Mesenchymal stem cell (in vitro differentiated cells and primary cell): ENCODE measurements at regions not wholly inside any gene's neighbourhood (a gene's known extent, or its start where the extent isn't known, plus 50 kb on each side); places are given as distances from the start of the nearest gene placed in this dataset.

ENCODE experiments used
- DNase-seq: peaks from one replicate; pipeline ENCODE4 v3.0.0-alpha.2; 2013
- H2AFZ ChIP-seq: one replicate; pipeline ENCODE4 v1.6.1; 2013; ENCODE audit warnings: low read depth, mild to moderate bottlenecking, control low read depth, inconsistent platforms, low read length, moderate library complexity
- H2AK5ac ChIP-seq: 2 replicates; pipeline ENCODE4 v1.6.1; 2013; ENCODE audit warnings: low read length, moderate library complexity, mild to moderate bottlenecking, inconsistent platforms; ENCODE audit not compliant: severe bottlenecking
- H2BK120ac ChIP-seq: one replicate; pipeline ENCODE4 v1.6.1; 2013; ENCODE audit warnings: low read depth, mild to moderate bottlenecking, inconsistent platforms, low read length, moderate library complexity
- H2BK12ac ChIP-seq, 2 experiments: one replicate each; pipeline ENCODE4 v1.6.1; 2013; ENCODE audit warnings: inconsistent platforms in 2 of 2, low read length in 2 of 2, mild to moderate bottlenecking in 2 of 2, moderate library complexity in 2 of 2, control low read depth in 1 of 2
- H2BK15ac ChIP-seq: one replicate; pipeline ENCODE4 v1.6.1; 2013; ENCODE audit warnings: mild to moderate bottlenecking, low read depth, inconsistent platforms; ENCODE audit not compliant: poor library complexity, severe bottlenecking
- H2BK5ac ChIP-seq: 2 replicates; pipeline ENCODE4 v1.6.1; 2013; ENCODE audit warnings: low read depth, mild to moderate bottlenecking, low read length, control low read depth, inconsistent platforms; ENCODE audit not compliant: poor library complexity, severe bottlenecking
- H3K14ac ChIP-seq, 2 experiments: one replicate each; pipeline ENCODE4 v1.6.1; 2013; ENCODE audit warnings: inconsistent platforms in 2 of 2, low read length in 2 of 2, control low read depth in 1 of 2, mild to moderate bottlenecking in 1 of 2, moderate library complexity in 1 of 2
- H3K18ac ChIP-seq, 2 experiments: one replicate each; pipeline ENCODE4 v1.6.1; 2013; ENCODE audit warnings: inconsistent platforms in 2 of 2, low read length in 2 of 2, control low read depth in 1 of 2, low read depth in 1 of 2, mild to moderate bottlenecking in 1 of 2
- H3K23ac ChIP-seq, 2 experiments: one replicate each; pipeline ENCODE4 v1.6.1; 2013; ENCODE audit warnings: inconsistent platforms in 2 of 2, low read length in 2 of 2, mild to moderate bottlenecking in 2 of 2, moderate library complexity in 2 of 2, control low read depth in 1 of 2
- H3K27ac ChIP-seq: 2 replicates; pipeline ENCODE4 v1.5.1; 2013; ENCODE audit warnings: mild to moderate bottlenecking, moderate library complexity, low read length, control low read depth, inconsistent platforms; ENCODE audit not compliant: poor library complexity, severe bottlenecking
- H3K27me3 ChIP-seq, 2 experiments: 2 replicates each; pipeline versions ENCODE4 v1.6.1 to v1.7.0; 2013; ENCODE audit warnings: low read length in 2 of 2, mild to moderate bottlenecking in 2 of 2, moderate library complexity in 2 of 2, control low read depth in 1 of 2, inconsistent platforms in 1 of 2; ENCODE audit not compliant: control insufficient read depth in 1 of 2, insufficient read depth in 1 of 2
- H3K36me3 ChIP-seq, 2 experiments: 2 replicates each; pipeline versions ENCODE4 v1.6.1 to v1.7.0; 2013; ENCODE audit warnings: low read length in 2 of 2, control low read depth in 1 of 2, inconsistent platforms in 1 of 2, low read depth in 1 of 2, mild to moderate bottlenecking in 1 of 2; ENCODE audit not compliant: insufficient read depth in 2 of 2, control insufficient read depth in 1 of 2
- H3K4ac ChIP-seq, 2 experiments: one replicate each; pipeline ENCODE4 v1.6.1; 2013; ENCODE audit warnings: inconsistent platforms in 2 of 2, low read length in 2 of 2, mild to moderate bottlenecking in 2 of 2, moderate library complexity in 2 of 2, control low read depth in 1 of 2, low read depth in 1 of 2
- H3K4me1 ChIP-seq: 2 replicates; pipeline ENCODE4 v1.6.1; 2013; ENCODE audit warnings: low read depth, low read length, control low read depth; ENCODE audit not compliant: control insufficient read depth, insufficient read depth
- H3K4me2 ChIP-seq: 2 replicates; pipeline ENCODE4 v1.6.1; 2013; ENCODE audit warnings: low read length, mild to moderate bottlenecking, inconsistent platforms; ENCODE audit not compliant: poor library complexity, severe bottlenecking
- H3K4me3 ChIP-seq, 2 experiments: 2 replicates each; pipeline versions ENCODE4 v1.5.1 to v1.7.0; 2013; ENCODE audit warnings: low read length in 2 of 2, mild to moderate bottlenecking in 2 of 2, control low read depth in 1 of 2, low read depth in 1 of 2; ENCODE audit not compliant: insufficient read depth in 1 of 2
- H3K79me1 ChIP-seq: replicated peaks from 2 replicates; pipeline ENCODE4 v1.6.1; 2013; ENCODE audit warnings: mild to moderate bottlenecking, control low read depth, low read length, inconsistent platforms; ENCODE audit not compliant: poor library complexity, severe bottlenecking
- H3K9ac ChIP-seq: 2 replicates; pipeline ENCODE4 v1.7.0; 2013; ENCODE audit warnings: mild to moderate bottlenecking, low read length, moderate library complexity
- H3K9me3 ChIP-seq: 2 replicates; pipeline ENCODE4 v1.7.0; 2013; ENCODE audit warnings: mild to moderate bottlenecking, low read length; ENCODE audit not compliant: control insufficient read depth
- H4K8ac ChIP-seq: one replicate; pipeline ENCODE4 v1.6.1; 2013; ENCODE audit warnings: inconsistent platforms, mild to moderate bottlenecking, low read length, moderate library complexity
- H4K91ac ChIP-seq: one replicate; pipeline ENCODE4 v1.6.1; 2013; ENCODE audit warnings: mild to moderate bottlenecking, low read length, inconsistent platforms
- WGBS: methylation state at CpG from one replicate; pipeline ENCODE4 v1.1.7; 2013; ENCODE audit warnings: mixed read lengths; 5-methylcytosine and 5-hydroxymethylcytosine counted together

DNA sequence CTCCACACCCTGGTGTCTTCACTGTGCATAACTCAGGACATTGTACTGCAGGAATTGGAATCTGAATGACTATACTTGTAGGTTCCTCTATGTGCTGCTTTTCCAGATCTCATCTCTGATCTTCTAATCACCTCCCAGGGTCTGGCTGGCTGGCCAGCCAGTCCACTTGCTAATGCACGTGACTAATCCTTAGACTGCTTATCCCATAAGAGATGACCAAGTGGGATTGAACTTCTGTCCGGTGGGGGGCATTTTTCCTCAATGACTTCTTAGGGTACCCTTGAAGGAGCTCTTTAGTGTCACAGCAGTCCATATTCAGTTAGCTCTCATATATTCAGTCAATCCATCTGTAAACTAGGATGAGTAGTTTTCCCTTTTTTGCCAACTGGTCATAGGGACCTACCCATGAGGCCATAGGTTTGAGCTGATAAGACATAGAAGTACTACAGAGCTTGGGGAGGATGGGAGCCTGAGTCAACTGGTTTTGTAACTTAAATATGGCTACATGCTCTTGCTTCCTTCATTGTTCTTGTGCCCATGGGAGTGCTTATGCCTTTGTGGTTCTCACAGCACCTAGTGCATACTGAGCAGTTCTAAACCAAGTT lies 71.9 kb upstream of the WDR1 start:
- Histone ChIP-seq H4K8ac (no peak overlapping the region), H2BK120ac (no peak overlapping the region), H3K9ac (no peak overlapping the region), H4K91ac (no peak overlapping the region), H3K14ac (no peak overlapping the region), H3K79me1 (no peaks in the 10 kb centered on the region), H3K27me3 (peaks cover 4 to 10% of the 10 kb centered on the region in 2 experiments), H2AFZ (no peak overlapping the region), H3K4me1 (no peaks in the 10 kb centered on the region), H3K36me3 (no peaks in the 10 kb centered on the region), H3K4me3 (no peak overlapping the region), H2BK15ac (no peak overlapping the region), H3K4ac (no peak overlapping the region), H2BK5ac (no peak overlapping the region), H3K9me3 (no peaks in the 10 kb centered on the region), H2BK12ac (no peak overlapping the region), H3K18ac (no peak overlapping the region), H3K23ac (no peak overlapping the region), H2AK5ac (no peak overlapping the region), H3K4me2 (no peak overlapping the region), H3K27ac (no peak overlapping the region)
- WGBS: 78% methylated on average over 2 of the region's 2 CpGs
- no peak for DNase-seq

DNA sequence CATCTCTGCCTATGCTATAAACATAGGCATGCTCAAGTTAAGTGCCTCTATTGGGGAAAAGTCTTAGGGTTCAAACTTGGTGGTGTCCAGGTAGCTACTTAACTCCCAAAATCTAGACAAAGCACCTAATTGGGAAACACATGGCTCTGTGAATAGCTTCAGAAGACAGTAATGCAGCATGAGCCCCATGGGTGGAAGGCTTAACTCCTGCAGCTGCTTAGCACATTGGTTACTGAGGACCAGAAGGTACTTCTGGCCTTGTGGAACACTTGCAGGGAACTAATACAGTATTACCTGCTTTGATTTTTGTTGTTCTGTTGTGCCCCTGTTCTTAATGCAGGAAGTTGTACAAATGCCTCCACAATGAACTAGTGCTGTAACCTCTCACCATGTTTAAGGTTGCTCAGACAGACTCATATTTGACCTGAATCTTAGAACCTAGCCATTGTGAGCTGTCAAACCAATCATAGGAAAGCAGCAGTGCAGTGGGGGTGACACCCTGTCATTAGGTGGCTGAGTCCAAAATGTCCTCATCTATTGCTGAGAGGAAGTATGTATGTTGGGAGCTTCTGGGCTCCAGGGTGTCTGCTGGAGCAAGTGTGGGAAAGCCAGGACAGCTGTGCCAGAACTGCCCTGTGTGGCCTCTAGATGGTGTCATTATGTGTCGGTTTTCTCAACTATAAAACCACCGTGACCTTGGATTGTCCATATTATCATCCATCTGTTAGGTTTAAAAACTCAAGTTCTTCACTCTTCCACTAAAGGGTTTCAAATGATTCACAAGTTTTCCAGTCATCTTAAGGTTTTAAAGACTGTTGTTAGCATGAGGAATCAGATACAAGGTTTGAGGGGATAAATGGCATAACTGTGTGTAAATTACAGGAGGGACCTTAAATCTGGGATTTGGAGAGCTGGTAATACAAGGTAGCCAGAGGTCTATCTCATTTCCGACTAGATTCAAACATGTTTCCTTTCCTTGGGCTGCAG lies 69.9 kb upstream of the WDR1 start:
- Histone ChIP-seq H3K79me1 (no peaks in the 10 kb centered on the region), H3K4ac (no peak overlapping the region), H2BK5ac (no peak overlapping the region), H2BK120ac (no peak overlapping the region), H4K91ac (no peak overlapping the region), H3K27me3 (peaks cover 0 to 10% of the 10 kb centered on the region in 2 experiments), H3K27ac (no peak overlapping the region), H2AFZ (no peak overlapping the region), H3K4me1 (no peaks in the 10 kb centered on the region), H3K18ac (no peak overlapping the region), H3K9ac (no peak overlapping the region), H2BK12ac (no peak overlapping the region), H3K36me3 (no peaks in the 10 kb centered on the region), H2BK15ac (no peak overlapping the region), H3K23ac (no peak overlapping the region), H3K14ac (no peak overlapping the region), H3K9me3 (no peaks in the 10 kb centered on the region), H3K4me3 (no peak overlapping the region), H3K4me2 (no peak overlapping the region), H2AK5ac (no peak overlapping the region), H4K8ac (no peak overlapping the region)
- WGBS: 25% methylated on average over 2 of the region's 3 CpGs
- DNase-seq: no peak

DNA sequence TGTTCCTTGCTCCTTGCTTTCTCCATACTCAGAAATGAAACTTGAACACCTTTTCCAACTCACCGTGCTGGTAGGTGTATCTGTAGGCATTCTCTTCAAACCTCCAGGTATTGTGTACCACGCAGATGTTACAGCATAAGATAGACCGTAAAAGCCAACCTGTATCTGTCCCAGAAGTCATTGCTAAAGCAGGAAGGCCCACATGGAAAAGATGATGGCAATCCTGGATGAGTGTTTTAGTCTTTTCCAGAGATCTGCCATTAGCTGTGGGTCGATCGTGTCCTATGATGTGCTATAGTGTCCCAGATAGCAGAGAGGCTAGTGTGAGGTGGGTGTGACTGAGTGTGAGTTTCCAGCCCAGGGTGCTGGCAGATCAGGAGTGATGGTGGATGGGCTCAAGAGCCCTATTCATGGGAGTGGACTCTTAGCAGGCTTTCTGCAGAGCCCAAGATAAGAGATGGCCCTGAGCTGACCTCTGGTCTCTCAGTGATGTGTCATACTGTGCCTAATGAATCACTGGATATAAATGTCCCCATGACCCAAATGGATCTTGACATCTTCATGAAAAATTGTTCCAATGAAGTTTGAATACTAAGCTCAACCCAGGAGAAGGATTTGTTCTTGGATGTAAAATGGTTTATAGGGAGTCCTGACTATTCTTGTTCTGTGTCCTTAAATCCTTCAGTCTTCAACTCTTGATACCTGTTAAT lies 69.1 kb upstream of the WDR1 start:
- no peak overlapping the region for H2BK5ac ChIP-seq
- H2BK15ac ChIP-seq: no peak overlapping the region
- no peak overlapping the region for H4K91ac ChIP-seq
- no peak overlapping the region for H3K18ac ChIP-seq
- no peaks in the 10 kb centered on the region for H3K9me3 ChIP-seq
- no peak overlapping the region for H2AFZ ChIP-seq
- no peak overlapping the region for H3K14ac ChIP-seq
- H3K23ac ChIP-seq: no peak overlapping the region
- H2BK12ac ChIP-seq: no peak overlapping the region
- H3K4me3 ChIP-seq: no peak overlapping the region
- H3K4ac ChIP-seq: no peak overlapping the region
- H4K8ac ChIP-seq: no peak overlapping the region
- H3K36me3 ChIP-seq: no peaks in the 10 kb centered on the region
- no peak overlapping the region for H2AK5ac ChIP-seq
- WGBS: 78% methylated on average over 5 of the region's 5 CpGs
- peaks cover 0 to 10% of the 10 kb centered on the region in 2 experiments for H3K27me3 ChIP-seq
- no peak overlapping the region for H3K4me2 ChIP-seq
- no peaks in the 10 kb centered on the region for H3K79me1 ChIP-seq
- no peak overlapping the region for H3K9ac ChIP-seq
- H3K4me1 ChIP-seq: no peaks in the 10 kb centered on the region
- no peak for DNase-seq
- H3K27ac ChIP-seq: no peak overlapping the region
- no peak overlapping the region for H2BK120ac ChIP-seq

DNA sequence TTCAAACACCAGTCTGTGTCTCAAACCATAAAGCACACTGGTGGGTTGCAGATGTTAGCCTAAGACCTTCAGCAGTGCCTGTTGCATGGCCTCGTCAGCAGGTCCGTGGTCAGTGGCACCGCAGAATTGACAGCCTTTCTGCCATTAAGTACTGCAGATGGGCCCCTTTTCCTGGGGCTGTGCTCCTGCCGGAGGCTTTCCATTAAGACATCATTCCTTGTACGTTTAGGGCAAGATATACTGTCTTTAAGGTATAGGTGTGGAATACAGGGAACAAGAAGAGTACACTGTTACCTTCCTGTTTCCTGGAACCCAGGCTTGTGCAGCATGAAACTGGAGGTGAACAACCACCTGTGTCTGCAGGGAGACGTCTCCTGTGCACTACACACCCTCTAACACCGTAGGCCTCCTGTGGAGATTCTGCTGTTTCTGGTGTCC lies 67.9 kb upstream of the WDR1 start:
- H3K79me1 ChIP-seq: no peaks in the 10 kb centered on the region

More for the DNA sequence above, 67.9 kb upstream of the WDR1 start:
- 67% methylated on average over 7 of the region's 7 CpGs for WGBS
- no peak overlapping the region for H2AFZ ChIP-seq
- H3K4ac ChIP-seq: no peak overlapping the region
- no peaks in the 10 kb centered on the region for H3K36me3 ChIP-seq
- H2BK5ac ChIP-seq: no peak overlapping the region
- no peak overlapping the region for H4K91ac ChIP-seq
- H3K23ac ChIP-seq: no peak overlapping the region
- no peak for DNase-seq
- no peak overlapping the region for H2BK15ac ChIP-seq
- H3K9ac ChIP-seq: no peak overlapping the region
- no peak overlapping the region for H3K4me2 ChIP-seq
- no peak overlapping the region for H3K14ac ChIP-seq
- H3K18ac ChIP-seq: no peak overlapping the region
- no peak overlapping the region for H2BK12ac ChIP-seq
- H2BK120ac ChIP-seq: no peak overlapping the region
- no peak overlapping the region for H3K4me3 ChIP-seq
- no peak overlapping the region for H2AK5ac ChIP-seq
- no peak overlapping the region for H4K8ac ChIP-seq
- H3K27ac ChIP-seq: no peak overlapping the region
- no peaks in the 10 kb centered on the region for H3K4me1 ChIP-seq
- no peaks in the 10 kb centered on the region for H3K9me3 ChIP-seq
- H3K27me3 ChIP-seq: peaks cover 0 to 10% of the 10 kb centered on the region in 2 experiments
